ENCODE measurements at regions not wholly inside any gene's neighbourhood (a gene's known extent, or its start where the extent isn't known, plus 50 kb on each side); places are given as distances from the start of the nearest gene placed in this dataset.

DNA sequence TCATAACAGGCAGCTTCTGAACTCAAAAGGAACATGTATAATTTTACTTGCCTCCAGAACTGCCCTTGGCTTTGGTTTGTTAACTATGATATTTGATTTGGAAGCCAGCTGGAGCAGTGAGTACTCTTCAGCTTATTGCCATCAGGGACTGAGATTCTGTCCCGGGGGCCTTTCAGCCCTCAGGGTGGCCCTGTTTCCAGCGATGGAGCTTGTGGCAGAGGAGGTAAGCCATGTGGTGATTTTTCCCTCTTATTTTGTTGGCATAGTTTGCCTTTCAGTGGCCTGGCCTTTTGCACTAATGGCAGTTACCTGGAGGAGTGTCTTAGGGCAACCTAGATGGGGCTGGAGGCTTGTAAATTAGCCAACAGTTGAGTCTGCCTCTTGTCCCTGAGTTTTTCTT, 1955.0 kb upstream of the LRRTM1 start:
- TF ChIP-seq POLR2A (IDR thresholded peaks at IDR 0.05): no peak
- no peak for TF ChIP-seq CTCF (IDR thresholded peaks at IDR 0.05)

All from heart left ventricle (tissue), 13 donors.